ENCODE measurements at regions not wholly inside any gene's neighbourhood (a gene's known extent, or its start where the extent isn't known, plus 50 kb on each side); places are given as distances from the start of the nearest gene placed in this dataset.
"Not testable (repeated sequence)": the region's sequence is repeated elsewhere in the genome, so short reads cannot be mapped to it uniquely, and the experiment has no call there.

- H3K9me3 ChIP-seq (ENCODE audit: control insufficient read depth in 2 of 3, insufficient read depth in 1 of 3, low read length in 3 of 3) = no peaks in the 10 kb centered on the region
- intact Hi-C loops (cut with DNase I) = no loop called here
- no peak overlapping the region for H3K27ac ChIP-seq (ENCODE audit: low read depth in 2 of 2, low read length in 2 of 2)
- H3K4me1 ChIP-seq (ENCODE audit: control insufficient read depth in 2 of 3, insufficient read depth in 2 of 3, low read depth in 1 of 3, low read length in 3 of 3) = no peaks in the 10 kb centered on the region
- DNase-seq (no peak), FAIRE-seq (no peak)
- no peaks in the 10 kb centered on the region for H3K27me3 ChIP-seq (ENCODE audit: control insufficient read depth, insufficient read depth, low read length)
- no peaks in the 10 kb centered on the region for H3K36me3 ChIP-seq (ENCODE audit: control insufficient read depth in 2 of 3, insufficient read depth in 3 of 3, low read length in 3 of 3)
- H3K4me3 ChIP-seq (ENCODE audit: low read length in 3 of 3) = no peak overlapping the region
- TF ChIP-seq CTCF (IDR thresholded peaks at IDR 0.05; ENCODE audit: borderline replicate concordance, extremely low read depth, insufficient read depth) = no peak
- H3K9ac ChIP-seq (ENCODE audit: low read length in 3 of 3) = no peak overlapping the region
Measured at GRCh38 chr21:38088916-38089762, 167.7 kb upstream of the KCNJ15 start.

DNA sequence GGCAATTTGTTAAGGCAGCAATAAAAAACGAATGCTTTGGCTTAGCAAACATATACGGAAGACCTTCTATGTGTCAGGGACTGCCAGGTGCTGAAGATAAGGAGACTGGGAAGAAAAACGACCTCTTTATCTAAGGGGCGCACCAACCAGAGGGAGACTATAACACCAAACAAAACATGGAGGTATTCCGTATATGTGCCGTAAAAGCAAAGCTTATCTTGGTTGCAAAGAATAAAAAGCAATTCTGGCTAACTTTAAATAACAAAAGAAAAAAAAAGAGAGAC lies 167.1 kb upstream of the KCNJ15 start:
- Histone ChIP-seq H3K27me3 (ENCODE audit: control insufficient read depth, insufficient read depth, low read length) (no peaks in the 10 kb centered on the region), H3K9ac (ENCODE audit: low read length in 3 of 3) (no peak overlapping the region), H3K27ac (ENCODE audit: low read depth in 2 of 2, low read length in 2 of 2) (no peak overlapping the region), H3K4me3 (ENCODE audit: low read length in 3 of 3) (no peak overlapping the region), H3K4me1 (ENCODE audit: control insufficient read depth in 2 of 3, insufficient read depth in 2 of 3, low read depth in 1 of 3, low read length in 3 of 3) (no peaks in the 10 kb centered on the region), H3K9me3 (ENCODE audit: control insufficient read depth in 2 of 3, insufficient read depth in 1 of 3, low read length in 3 of 3) (no peaks in the 10 kb centered on the region), H3K36me3 (ENCODE audit: control insufficient read depth in 2 of 3, insufficient read depth in 3 of 3, low read length in 3 of 3) (no peaks in the 10 kb centered on the region)
- TF ChIP-seq CTCF (IDR thresholded peaks at IDR 0.05; ENCODE audit: borderline replicate concordance, extremely low read depth, insufficient read depth) = no peak
- no peak for FAIRE-seq
- DNase-seq = no peak
- intact Hi-C loops (cut with DNase I) = no loop called here

- intact Hi-C loops (cut with DNase I); H3K9me3 ChIP-seq (ENCODE audit: control insufficient read depth in 2 of 3, insufficient read depth in 1 of 3, low read length in 3 of 3); H3K4me3 ChIP-seq (ENCODE audit: low read length in 3 of 3); FAIRE-seq; H3K4me1 ChIP-seq (ENCODE audit: control insufficient read depth in 2 of 3, insufficient read depth in 2 of 3, low read depth in 1 of 3, low read length in 3 of 3); H3K27me3 ChIP-seq (ENCODE audit: control insufficient read depth, insufficient read depth, low read length); H3K9ac ChIP-seq (ENCODE audit: low read length in 3 of 3); DNase-seq; H3K36me3 ChIP-seq (ENCODE audit: control insufficient read depth in 2 of 3, insufficient read depth in 3 of 3, low read length in 3 of 3); H3K27ac ChIP-seq (ENCODE audit: low read depth in 2 of 2, low read length in 2 of 2): not testable (repeated sequence)
Measured at GRCh38 chr21:38091061-38091460, 165.7 kb upstream of the KCNJ15 start.

- no peak overlapping the region for H3K9ac ChIP-seq (ENCODE audit: low read length in 3 of 3)
- H3K27ac ChIP-seq (ENCODE audit: low read depth in 2 of 2, low read length in 2 of 2) = no peak overlapping the region
- no peaks in the 10 kb centered on the region for H3K4me1 ChIP-seq (ENCODE audit: control insufficient read depth in 2 of 3, insufficient read depth in 2 of 3, low read depth in 1 of 3, low read length in 3 of 3)
- intact Hi-C loops (cut with DNase I) = no loop called here
- TF ChIP-seq CTCF (IDR thresholded peaks at IDR 0.05; ENCODE audit: borderline replicate concordance, extremely low read depth, insufficient read depth) = no peak
- no peak overlapping the region for H3K4me3 ChIP-seq (ENCODE audit: low read length in 3 of 3)
- H3K9me3 ChIP-seq (ENCODE audit: control insufficient read depth in 2 of 3, insufficient read depth in 1 of 3, low read length in 3 of 3) = peaks cover 0 to under 1% (median 0%) of the 10 kb centered on the region in 3 donors
- no peaks in the 10 kb centered on the region for H3K27me3 ChIP-seq (ENCODE audit: control insufficient read depth, insufficient read depth, low read length)
- no peaks in the 10 kb centered on the region for H3K36me3 ChIP-seq (ENCODE audit: control insufficient read depth in 2 of 3, insufficient read depth in 3 of 3, low read length in 3 of 3)
- FAIRE-seq (no peak), DNase-seq (peak in 2 of 5 donors; percentile 2 to 8)
Measured at GRCh38 chr21:38092051-38092450, 164.7 kb upstream of the KCNJ15 start.
